ENCODE measurements at regions not wholly inside any gene's neighbourhood (a gene's known extent, or its start where the extent isn't known, plus 50 kb on each side); places are given as distances from the start of the nearest gene placed in this dataset.
A peak's percentile ranks its signal among the peaks of the same experiment; 100 is the strongest.
"Not testable (repeated sequence)": the region's sequence is repeated elsewhere in the genome, so short reads cannot be mapped to it uniquely, and the experiment has no call there.

DNA sequence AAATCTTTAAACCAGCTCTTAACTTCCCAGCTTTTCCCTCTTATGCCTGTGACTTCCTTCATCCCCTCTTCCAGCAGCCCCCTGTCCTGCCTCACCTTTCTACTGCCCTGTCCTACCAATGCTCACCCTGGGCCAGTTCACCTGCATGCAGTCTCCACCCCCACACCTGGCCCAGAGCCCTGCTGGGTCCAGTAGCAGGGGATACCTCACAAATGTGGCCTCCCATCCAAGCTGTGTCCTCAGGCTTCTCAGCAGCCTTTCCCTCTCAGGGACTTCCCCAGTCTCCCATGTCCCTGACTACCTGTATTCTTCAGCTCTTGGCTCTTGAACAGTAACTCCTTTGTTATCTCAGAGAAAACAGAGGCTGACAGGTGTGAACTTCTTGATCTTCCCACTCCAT lies 503.2 kb downstream of the MFSD1 start:
- Mint-ChIP-seq H3K4me3 (no peak overlapping the region), H3K36me3 (ENCODE audit: low read depth) (no peaks in the 10 kb centered on the region), H3K27me3 (ENCODE audit: insufficient read depth) (peaks cover 4% of the 10 kb centered on the region), H3K27ac (no peak overlapping the region), H3K4me1 (ENCODE audit: low read depth) (no peaks in the 10 kb centered on the region), H3K9me3 (no peaks in the 10 kb centered on the region)
- DNase-seq: no peak
- TF ChIP-seq, protein P1, sequence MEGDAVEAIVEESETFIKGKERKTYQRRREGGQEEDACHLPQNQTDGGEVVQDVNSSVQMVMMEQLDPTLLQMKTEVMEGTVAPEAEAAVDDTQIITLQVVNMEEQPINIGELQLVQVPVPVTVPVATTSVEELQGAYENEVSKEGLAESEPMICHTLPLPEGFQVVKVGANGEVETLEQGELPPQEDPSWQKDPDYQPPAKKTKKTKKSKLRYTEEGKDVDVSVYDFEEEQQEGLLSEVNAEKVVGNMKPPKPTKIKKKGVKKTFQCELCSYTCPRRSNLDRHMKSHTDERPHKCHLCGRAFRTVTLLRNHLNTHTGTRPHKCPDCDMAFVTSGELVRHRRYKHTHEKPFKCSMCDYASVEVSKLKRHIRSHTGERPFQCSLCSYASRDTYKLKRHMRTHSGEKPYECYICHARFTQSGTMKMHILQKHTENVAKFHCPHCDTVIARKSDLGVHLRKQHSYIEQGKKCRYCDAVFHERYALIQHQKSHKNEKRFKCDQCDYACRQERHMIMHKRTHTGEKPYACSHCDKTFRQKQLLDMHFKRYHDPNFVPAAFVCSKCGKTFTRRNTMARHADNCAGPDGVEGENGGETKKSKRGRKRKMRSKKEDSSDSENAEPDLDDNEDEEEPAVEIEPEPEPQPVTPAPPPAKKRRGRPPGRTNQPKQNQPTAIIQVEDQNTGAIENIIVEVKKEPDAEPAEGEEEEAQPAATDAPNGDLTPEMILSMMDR (IDR thresholded peaks at IDR 0.05): no peak

DNA sequence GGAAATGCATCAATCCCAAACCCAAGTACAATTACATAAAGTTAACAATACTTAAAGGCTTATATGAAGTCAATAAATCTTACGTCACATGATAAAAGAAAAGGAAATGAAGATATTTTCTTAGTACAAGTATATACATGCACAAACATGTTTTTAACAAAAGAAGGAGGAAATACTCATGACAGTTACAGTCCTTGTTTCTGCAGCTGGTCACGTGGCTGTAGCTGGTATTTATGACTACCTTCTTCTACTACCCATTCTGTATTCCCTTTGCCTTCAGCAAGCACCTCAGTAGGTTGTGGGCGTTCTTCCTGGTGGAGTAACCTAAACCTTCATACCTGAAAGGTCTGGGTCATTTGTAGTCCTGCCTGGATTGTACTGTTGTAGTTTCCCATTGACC lies 514.9 kb downstream of the MFSD1 start:
- H3K36me3 Mint-ChIP-seq (ENCODE audit: low read depth); DNase-seq; H3K27ac Mint-ChIP-seq; H3K4me1 Mint-ChIP-seq (ENCODE audit: low read depth); H3K4me3 Mint-ChIP-seq; H3K9me3 Mint-ChIP-seq: not testable (repeated sequence)
- peaks cover 11% of the 10 kb centered on the region; the same call in 1 of the 2 replicates for H3K27me3 Mint-ChIP-seq (ENCODE audit: insufficient read depth)

DNA sequence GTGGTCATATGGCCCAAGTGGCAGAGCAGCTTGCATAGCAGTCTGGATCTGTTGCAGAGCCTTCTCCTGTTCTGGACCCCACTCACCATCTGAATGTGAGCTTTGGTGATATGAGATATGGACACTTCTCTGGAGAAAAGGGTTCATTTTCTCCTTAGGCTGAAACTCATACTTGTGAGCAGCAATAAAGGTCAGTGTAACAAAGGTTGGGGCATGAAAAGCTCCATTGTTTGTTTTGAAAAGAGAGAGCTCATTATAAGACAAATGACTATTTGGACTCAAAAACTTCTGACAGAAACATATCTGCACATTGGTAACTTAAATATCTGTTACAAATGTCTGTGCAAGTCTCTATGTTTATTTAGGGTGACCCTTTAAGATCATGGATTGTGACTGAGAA lies 517.3 kb downstream of the MFSD1 start:
- Mint-ChIP-seq H3K4me1 (ENCODE audit: low read depth) (no peaks in the 10 kb centered on the region), H3K9me3 (no peaks in the 10 kb centered on the region), H3K36me3 (ENCODE audit: low read depth) (no peaks in the 10 kb centered on the region), H3K4me3 (no peak overlapping the region), H3K27ac (no peak overlapping the region), H3K27me3 (ENCODE audit: insufficient read depth) (peaks cover 8% of the 10 kb centered on the region; the same call in 1 of the 2 replicates)
- no peak for DNase-seq
- TF ChIP-seq, protein P1 (IDR thresholded peaks at IDR 0.05): no peak

DNA sequence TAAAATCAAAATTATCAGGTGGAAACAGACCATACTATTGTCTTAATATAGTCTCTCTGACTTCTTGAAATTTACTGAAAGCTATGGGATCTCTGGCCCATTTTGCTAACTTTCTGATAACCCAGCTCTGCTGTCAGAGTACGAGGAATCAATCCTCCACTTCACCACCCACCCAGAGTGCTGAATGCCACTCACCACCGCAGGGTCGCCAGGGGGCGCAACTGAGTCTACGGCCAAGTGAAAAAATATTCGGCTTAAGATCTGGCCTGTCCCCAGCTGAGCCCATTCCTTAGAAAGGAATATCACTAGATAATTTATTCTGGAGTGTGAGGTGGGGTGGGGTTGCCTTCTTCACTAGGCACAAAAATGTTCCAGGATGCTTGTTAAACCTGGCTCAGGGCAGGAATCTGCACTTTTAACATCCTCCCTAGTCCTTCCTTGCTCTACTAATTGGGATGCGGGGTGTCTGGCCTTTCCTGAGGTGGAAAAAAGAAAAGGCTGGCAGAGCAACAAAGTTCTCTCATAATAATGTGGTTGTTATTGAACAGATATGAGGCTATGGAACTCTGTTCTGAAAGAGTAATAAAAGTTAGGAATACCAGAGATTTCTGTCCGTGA lies 520.6 kb downstream of the MFSD1 start:
- Mint-ChIP-seq H3K27ac (no peak overlapping the region), H3K36me3 (ENCODE audit: low read depth) (no peaks in the 10 kb centered on the region)

DNA sequence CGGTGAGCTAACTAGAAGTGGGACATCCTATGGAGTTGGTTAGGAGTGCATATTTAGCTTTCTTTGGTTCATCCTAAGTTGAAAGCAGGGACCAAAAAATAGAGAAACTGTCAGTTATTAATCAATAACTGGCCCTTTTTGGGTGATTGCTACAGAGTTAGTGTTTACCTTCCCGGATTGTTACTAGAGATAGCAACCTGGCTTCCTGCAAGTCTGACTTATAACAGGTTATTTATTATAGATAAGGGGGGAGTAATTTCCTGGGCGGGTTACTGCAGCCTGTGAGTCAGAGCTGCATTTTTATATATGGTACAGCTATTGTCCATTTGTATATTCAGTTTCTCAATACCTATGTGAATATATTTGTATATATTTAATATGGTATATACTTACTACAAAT lies 522.0 kb downstream of the MFSD1 start:
- no peaks in the 10 kb centered on the region for H3K36me3 Mint-ChIP-seq (ENCODE audit: low read depth)
- H3K27me3 Mint-ChIP-seq (ENCODE audit: insufficient read depth): peaks cover 2% of the 10 kb centered on the region; the same call in 1 of the 2 replicates
- DNase-seq: no peak
- TF ChIP-seq, protein P1 (IDR thresholded peaks at IDR 0.05): no peak
- no peaks in the 10 kb centered on the region for H3K9me3 Mint-ChIP-seq
- H3K4me1 Mint-ChIP-seq (ENCODE audit: low read depth): no peaks in the 10 kb centered on the region
- H3K27ac Mint-ChIP-seq: no peak overlapping the region
- no peak overlapping the region for H3K4me3 Mint-ChIP-seq

More for the DNA sequence above, 520.6 kb downstream of the MFSD1 start:
- TF ChIP-seq, protein P1 (IDR thresholded peaks at IDR 0.05): peak; percentile 94
- Mint-ChIP-seq H3K4me1 (ENCODE audit: low read depth) (no peaks in the 10 kb centered on the region), H3K9me3 (no peaks in the 10 kb centered on the region), H3K27me3 (ENCODE audit: insufficient read depth) (peaks cover 8% of the 10 kb centered on the region; the same call in 1 of the 2 replicates), H3K4me3 (no peak overlapping the region)
- no peak for DNase-seq

DNA sequence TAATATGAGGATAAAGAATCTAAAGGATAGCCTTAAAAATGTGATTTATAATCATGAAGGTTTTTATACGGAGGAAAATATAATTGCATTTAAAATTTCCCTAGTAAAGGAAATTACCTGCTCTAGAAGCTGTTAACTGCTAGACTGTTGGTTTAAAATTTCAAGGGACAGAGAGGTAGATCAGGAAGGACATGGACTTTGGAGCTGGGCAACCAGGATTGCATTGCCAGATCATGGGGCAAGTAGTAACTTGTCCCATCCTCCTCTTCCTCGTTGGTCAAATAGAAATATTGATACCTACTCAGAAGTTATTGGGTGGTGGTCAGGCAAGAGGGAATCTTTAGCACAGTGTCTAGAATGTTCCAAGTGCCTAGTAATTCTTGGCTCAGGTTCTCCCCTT lies 525.1 kb downstream of the MFSD1 start:
- Mint-ChIP-seq H3K4me3 (no peak overlapping the region), H3K27ac (no peak overlapping the region), H3K4me1 (ENCODE audit: low read depth) (no peaks in the 10 kb centered on the region), H3K27me3 (ENCODE audit: insufficient read depth) (no peaks in the 10 kb centered on the region), H3K36me3 (ENCODE audit: low read depth) (no peaks in the 10 kb centered on the region), H3K9me3 (no peaks in the 10 kb centered on the region)
- DNase-seq: no peak
- TF ChIP-seq, protein P1 (IDR thresholded peaks at IDR 0.05): no peak

Measured in HFFc6 (cell line).